Pancreas (tissue), 10 donors: ENCODE measurements at regions not wholly inside any gene's neighbourhood (a gene's known extent, or its start where the extent isn't known, plus 50 kb on each side); places are given as distances from the start of the nearest gene placed in this dataset.

Experiments
- ATAC-seq, 4 donors: fragments of 200-7000 bp; cut with Tn5 transposase; one replicate each; pipeline versions ENCODE4 v1.8.0 to v1.9.1; 2020; ENCODE audit warnings: mild to moderate bottlenecking in 4 of 4, moderate library complexity in 4 of 4
- DNase-seq, 6 donors: peaks; one replicate each; pipeline ENCODE4 v3.0.0-alpha.2; 2020
- FAIRE-seq: peaks from 2 replicates; lab custom pipeline; 2012; peaks lifted over from hg19 to GRCh38; lab: Jason Lieb, UNC
- H3K27ac ChIP-seq, 4 donors: fragments of 200-600 bp; sonication (generic); 1 replicate in 3 of 4; 2 replicates in 1 of 4; pipeline versions ENCODE4 v1.5.0 to v1.8.0; 2020
- H3K27me3 ChIP-seq, 4 donors: fragments of 200-600 bp; one replicate each; pipeline ENCODE4 v1.8.0; 2021
- H3K36me3 ChIP-seq, 3 donors: fragments of 200-600 bp; sonication (generic) in 1 of 3; one replicate each; pipeline versions ENCODE4 v1.5.0 to v1.8.0; 2020 to 2021
- H3K4me1 ChIP-seq, 3 donors: fragments of 200-600 bp; one replicate each; pipeline ENCODE4 v1.8.0; 2021
- H3K4me3 ChIP-seq, 4 donors: fragments of 200-600 bp; sonication (generic) in 2 of 4; one replicate each; pipeline versions ENCODE4 v1.5.0 to v1.8.0; 2020 to 2021
- H3K9me3 ChIP-seq, 4 donors: fragments of 200-600 bp; one replicate each; pipeline ENCODE4 v1.8.0; 2021
- WGBS, 2 donors: extraction: QIAGEN DNeasy Blood & Tissue Kit; methylation state at CpG; one replicate each; pipeline ENCODE4 v1.1.7; 2013; 5-methylcytosine and 5-hydroxymethylcytosine counted together
- intact Hi-C, 3 donors: fragments of 100-400 bp; cut with DNase I; formaldehyde crosslinking; loops; one replicate each; pipeline versions ENCODE4 v1.11.1 to v1.14.2; 2022
- TF ChIP-seq, protein P1 (sequence below), 4 donors: fragments of 200-600 bp; sonication (generic) in 3 of 4; IDR thresholded peaks; one replicate each; pipeline versions ENCODE4 v1.5.0 to v1.8.0; 2021; ENCODE audit warnings: antibody characterized with exemption in 4 of 4
- donor health status: healthy with polysubstance abuse.
- donor health status: DM: no; HTN: no; CAD: no; lungs with moderate emphysema.
- donor health status: DM: no; HTN: no; CAD: no.
- donor health status: control.
- donor health status: control.
- donor health status: Bipolar disorder and iron deficiency.
- donor health status: DM: yes; HTN: yes; CAD: no.
- donor health status: DM: no; HTN: no; CAD: no.
- donor health status: DM: no; HTN: no; CAD: no.
- donor health status: DM: yes; HTN: yes; CAD: no.

DNA sequence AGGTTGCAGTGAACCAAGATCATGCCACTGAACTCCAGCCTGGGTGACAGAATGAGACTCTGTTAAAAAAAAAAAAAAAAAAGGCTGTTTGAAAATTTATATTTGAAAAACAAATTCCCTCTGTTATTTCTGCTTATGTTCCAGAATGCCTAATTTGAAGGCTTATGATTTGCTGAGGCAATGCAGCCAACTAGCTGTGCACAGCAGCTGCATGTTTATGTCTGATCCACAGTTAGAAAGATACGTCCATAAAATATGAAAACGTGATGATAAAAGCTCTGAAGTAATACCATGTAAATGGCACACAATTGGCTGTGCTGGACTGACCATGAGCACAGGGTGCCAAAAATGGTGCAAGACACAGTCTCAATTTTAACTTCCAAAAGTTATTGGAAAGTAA lies 453.2 kb downstream of the TUSC1 start:
- H3K36me3 ChIP-seq: no peaks in the 10 kb centered on the region
- TF ChIP-seq, protein P1, sequence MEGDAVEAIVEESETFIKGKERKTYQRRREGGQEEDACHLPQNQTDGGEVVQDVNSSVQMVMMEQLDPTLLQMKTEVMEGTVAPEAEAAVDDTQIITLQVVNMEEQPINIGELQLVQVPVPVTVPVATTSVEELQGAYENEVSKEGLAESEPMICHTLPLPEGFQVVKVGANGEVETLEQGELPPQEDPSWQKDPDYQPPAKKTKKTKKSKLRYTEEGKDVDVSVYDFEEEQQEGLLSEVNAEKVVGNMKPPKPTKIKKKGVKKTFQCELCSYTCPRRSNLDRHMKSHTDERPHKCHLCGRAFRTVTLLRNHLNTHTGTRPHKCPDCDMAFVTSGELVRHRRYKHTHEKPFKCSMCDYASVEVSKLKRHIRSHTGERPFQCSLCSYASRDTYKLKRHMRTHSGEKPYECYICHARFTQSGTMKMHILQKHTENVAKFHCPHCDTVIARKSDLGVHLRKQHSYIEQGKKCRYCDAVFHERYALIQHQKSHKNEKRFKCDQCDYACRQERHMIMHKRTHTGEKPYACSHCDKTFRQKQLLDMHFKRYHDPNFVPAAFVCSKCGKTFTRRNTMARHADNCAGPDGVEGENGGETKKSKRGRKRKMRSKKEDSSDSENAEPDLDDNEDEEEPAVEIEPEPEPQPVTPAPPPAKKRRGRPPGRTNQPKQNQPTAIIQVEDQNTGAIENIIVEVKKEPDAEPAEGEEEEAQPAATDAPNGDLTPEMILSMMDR (IDR thresholded peaks at IDR 0.05): no peak
- FAIRE-seq (no peak), ATAC-seq (no peak), DNase-seq (no peak)
- intact Hi-C loops: no loop called here
- WGBS, 2 donors: 49 to 70% methylated on average over 2 of the region's 2 CpGs
- H3K9me3 ChIP-seq: no peaks in the 10 kb centered on the region
- H3K4me3 ChIP-seq: no peak overlapping the region
- no peaks in the 10 kb centered on the region for H3K4me1 ChIP-seq
- H3K27ac ChIP-seq: no peak overlapping the region
- H3K27me3 ChIP-seq: no peaks in the 10 kb centered on the region

DNA sequence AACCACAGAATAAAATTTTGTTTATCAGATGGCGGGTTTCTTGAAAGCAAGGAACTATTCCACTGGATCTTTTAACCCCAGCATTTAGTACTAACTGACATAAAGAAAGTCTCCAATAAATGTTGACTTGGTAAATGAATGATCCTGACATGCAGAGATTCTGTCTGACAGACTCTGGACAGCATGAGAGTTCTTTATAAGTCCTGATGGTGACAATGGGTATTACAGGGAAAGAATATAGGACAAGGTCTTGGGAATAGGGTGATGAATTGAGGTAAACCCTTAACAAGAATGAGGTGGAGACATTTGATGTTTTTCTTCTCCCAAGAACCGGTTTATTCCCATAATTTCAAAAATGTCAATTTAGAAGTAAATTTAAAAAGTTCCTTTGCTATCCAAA lies 453.9 kb downstream of the TUSC1 start:
- no peaks in the 10 kb centered on the region for H3K27me3 ChIP-seq
- intact Hi-C loops: no loop called here
- TF ChIP-seq, protein P1 (IDR thresholded peaks at IDR 0.05): no peak
- WGBS, 2 donors: 54 to 66% methylated on average over 2 of the region's 2 CpGs
- no peak overlapping the region for H3K4me3 ChIP-seq
- H3K4me1 ChIP-seq: no peaks in the 10 kb centered on the region
- FAIRE-seq: no peak
- H3K27ac ChIP-seq: no peak overlapping the region
- no peak for ATAC-seq
- no peaks in the 10 kb centered on the region for H3K36me3 ChIP-seq
- no peak for DNase-seq
- H3K9me3 ChIP-seq: no peaks in the 10 kb centered on the region

DNA sequence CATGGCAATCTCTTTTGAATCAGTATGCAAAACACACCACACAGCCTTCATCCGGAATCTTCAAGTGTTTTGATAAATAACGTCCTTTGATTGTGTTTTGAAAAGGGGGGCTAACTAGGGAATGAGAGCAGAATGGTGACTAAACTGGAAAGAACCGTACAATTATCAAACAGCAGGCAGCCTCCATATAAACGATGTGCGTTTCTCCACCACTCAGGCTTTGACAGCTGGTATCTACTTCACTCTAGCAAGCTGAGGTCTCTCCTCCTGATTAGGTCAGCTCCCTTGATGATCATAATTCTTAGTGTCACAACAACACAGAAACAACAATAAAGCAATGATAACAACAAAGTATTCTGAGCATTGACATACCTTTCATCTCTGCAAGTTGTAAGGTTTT lies 465.9 kb downstream of the TUSC1 start:
- Histone ChIP-seq H3K36me3 (no peaks in the 10 kb centered on the region), H3K27me3 (no peaks in the 10 kb centered on the region), H3K9me3 (no peaks in the 10 kb centered on the region), H3K27ac (no peak overlapping the region), H3K4me3 (no peak overlapping the region), H3K4me1 (no peaks in the 10 kb centered on the region)
- intact Hi-C loops: no loop called here
- DNase-seq: no peak
- TF ChIP-seq, protein P1 (IDR thresholded peaks at IDR 0.05): no peak
- no peak for ATAC-seq
- WGBS, 2 donors: 35 to 48% methylated on average over 5 of the region's 5 CpGs
- FAIRE-seq: no peak

DNA sequence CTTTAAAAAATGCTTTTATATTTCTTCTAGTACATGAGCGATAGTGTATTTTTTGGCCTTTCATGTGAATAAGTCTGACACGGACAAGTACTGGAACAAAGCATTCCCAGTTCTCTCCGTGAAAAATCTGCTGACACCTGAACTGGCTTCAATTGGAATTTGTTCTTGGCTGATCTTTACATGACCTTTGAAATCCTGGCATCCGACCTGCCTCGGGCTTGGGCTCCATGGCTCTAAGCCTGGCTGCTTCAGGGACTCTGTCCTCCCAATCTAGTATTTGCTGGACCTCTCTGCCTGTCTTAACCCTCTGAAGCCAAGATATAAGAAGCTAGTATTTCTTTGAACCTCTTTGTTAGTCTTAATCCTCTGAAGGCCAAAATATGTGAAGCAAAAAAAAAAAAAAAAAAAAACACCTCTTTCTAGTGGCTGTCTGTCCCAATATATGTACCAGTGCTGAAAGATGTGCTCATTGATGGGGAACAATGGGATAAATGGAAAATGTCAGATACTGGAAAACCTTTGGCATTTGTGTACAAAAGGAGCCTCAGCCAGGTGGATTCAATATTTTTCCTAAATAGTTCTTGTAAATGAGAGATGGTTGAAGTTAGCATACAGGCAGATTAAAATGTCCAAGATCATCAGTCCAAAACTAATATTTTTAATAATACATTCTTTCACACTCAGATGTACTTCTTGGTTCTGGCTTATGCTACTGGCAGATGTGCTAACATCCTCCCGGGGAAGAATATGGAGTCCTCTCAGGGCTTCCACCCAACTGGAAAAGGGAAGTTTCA lies 470.6 kb downstream of the TUSC1 start:
- intact Hi-C loops: no loop called here
- FAIRE-seq (no peak), DNase-seq (peak in 1 of 6 donors; percentile 2), ATAC-seq (peak in 2 of 4 donors; percentile 26 to 60)
- Histone ChIP-seq H3K36me3 (no peaks in the 10 kb centered on the region), H3K27me3 (no peaks in the 10 kb centered on the region), H3K4me1 (no peaks in the 10 kb centered on the region), H3K4me3 (no peak overlapping the region), H3K27ac (no peak overlapping the region), H3K9me3 (no peaks in the 10 kb centered on the region)
- WGBS, 2 donors: 29 to 31% methylated on average over 6 of the region's 6 CpGs
- TF ChIP-seq, protein P1 (IDR thresholded peaks at IDR 0.05): no peak

DNA sequence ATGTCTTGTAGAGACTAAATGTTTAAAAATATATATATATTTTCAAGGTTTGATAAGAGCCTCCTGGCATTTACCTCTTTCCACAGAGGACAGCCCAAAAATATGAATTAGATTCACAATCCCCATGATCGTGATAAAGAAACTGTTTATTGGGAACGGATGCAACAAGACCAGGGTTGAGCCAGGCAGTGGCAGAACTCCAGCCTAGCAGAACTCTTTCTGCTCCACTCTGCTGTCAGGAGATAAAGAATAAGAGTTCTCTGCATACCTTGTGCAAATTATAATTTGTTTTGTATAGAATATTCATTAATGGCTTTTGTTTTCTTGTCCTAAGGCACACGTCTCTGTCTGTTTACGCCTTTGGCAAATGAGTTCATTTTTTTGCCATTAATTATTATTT lies 472.2 kb downstream of the TUSC1 start:
- no peak for ATAC-seq
- no peak for DNase-seq
- Histone ChIP-seq H3K27me3 (no peaks in the 10 kb centered on the region), H3K4me1 (no peaks in the 10 kb centered on the region), H3K27ac (no peak overlapping the region), H3K4me3 (no peak overlapping the region), H3K9me3 (no peaks in the 10 kb centered on the region), H3K36me3 (no peaks in the 10 kb centered on the region)
- TF ChIP-seq, protein P1 (IDR thresholded peaks at IDR 0.05): no peak
- no peak for FAIRE-seq
- intact Hi-C loops: no loop called here
- WGBS, 2 donors: 57 to 66% methylated on average over 4 of the region's 4 CpGs
